GM13977 (cell line): ENCODE measurements at regions not wholly inside any gene's neighbourhood (a gene's known extent, or its start where the extent isn't known, plus 50 kb on each side); places are given as distances from the start of the nearest gene placed in this dataset.

Source experiments
- DNase-seq: peaks from one replicate; pipeline ENCODE4 v3.0.0; 2012; ENCODE audit warnings: low spot score
- CTCF ChIP-seq: IDR thresholded peaks from 2 replicates; pipeline ENCODE4 v1.5.1; 2012; ENCODE audit warnings: mild to moderate bottlenecking, control low read depth; ENCODE audit not compliant: insufficient read depth; ENCODE audit errors: extremely low read depth, missing control alignments
- in situ Hi-C: fragments of 300-500 bp; cut with MboI; formaldehyde crosslinking; loops from one replicate; pipeline ENCODE4 v1.12.0; 2022; ENCODE audit warnings: low sequenced_read_pairs, low pct_unique_long_range_greater_than_20kb, mixed read lengths, inconsistent platforms; ENCODE audit not compliant: unreplicated experiment

GRCh38 chr21:35578347-35578782 lies 482.0 kb downstream of the SETD4 start:
- no peak for TF ChIP-seq CTCF
- DNase-seq = no peak
- in situ Hi-C loops = no loop called here

- in situ Hi-C loops = no loop called here
- no peak for DNase-seq
- TF ChIP-seq CTCF = no peak
Measured at GRCh38 chr21:35575280-35575915, 484.9 kb downstream of the SETD4 start.

- DNase-seq = no peak
- in situ Hi-C loops = no loop called here
- TF ChIP-seq CTCF = no peak
Measured at GRCh38 chr21:35573472-35574374, 486.6 kb downstream of the SETD4 start.

GRCh38 chr21:35571910-35572309 lies 488.4 kb downstream of the SETD4 start:
- no peak for DNase-seq
- in situ Hi-C loops = no loop called here
- TF ChIP-seq CTCF = no peak

- DNase-seq = no peak
- TF ChIP-seq CTCF = no peak
- in situ Hi-C loops = no loop called here
Measured at GRCh38 chr21:35568643-35569042, 491.7 kb downstream of the SETD4 start.

- TF ChIP-seq CTCF = no peak
- DNase-seq = no peak
- in situ Hi-C loops = no loop called here
Measured at GRCh38 chr21:35566874-35567273, 493.5 kb downstream of the SETD4 start.
